HCT116 (cell line): ENCODE measurements at regions not wholly inside any gene's neighbourhood (a gene's known extent, or its start where the extent isn't known, plus 50 kb on each side); places are given as distances from the start of the nearest gene placed in this dataset.

Experiments
- ATAC-seq: fragments of 200-7000 bp; cut with Tn5 transposase; 2 replicates; pipeline ENCODE4 v1.9.1; 2020; ENCODE audit warnings: mild to moderate bottlenecking, moderate library complexity
- BruUV-seq: library from RNA; stranded (reverse); fragments of 400-500 nt; replicated peaks from 2 replicates; lab custom pipeline; 2021; lab: Mats Ljungman, UMichigan
- CTCF ChIA-PET: fragments of 300-600 bp; sonication (Branson Sonifier 250); formaldehyde crosslinking; loops from one replicate; lab custom pipeline; 2021; ENCODE audit warnings: antibody characterized with exemption; lab: Charles Lee
- POLR2A ChIA-PET: fragments of 300-600, 350-600 bp; sonication (Branson Sonifier 250); formaldehyde crosslinking; loops from one replicate; lab custom pipeline; 2021; ENCODE audit warnings: antibody characterized with exemption; lab: Charles Lee
- RAD21 ChIA-PET, 2 experiments: fragments of 300-600 bp; sonication (Branson Sonifier 250); formaldehyde crosslinking; loops; one replicate each; lab custom pipeline; 2023; ENCODE audit warnings: low total read pairs in 2 of 2; ENCODE audit not compliant: uncharacterized antibody in 2 of 2, unreplicated experiment in 2 of 2, low non-redundant PET in 1 of 2; lab: Charles Lee
- DNase-seq: peaks from one replicate; pipeline ENCODE4 v3.0.0-alpha.2; 2010; ENCODE audit warnings: low read depth, low spot score
- H2AFZ ChIP-seq: fragments of 200-600 bp; shearing (Covaris generic), sonication (generic); 2 replicates; pipeline ENCODE4 v1.6.1; 2017; ENCODE audit warnings: low read depth, mixed run types, mixed read lengths, antibody characterized with exemption, low read length; ENCODE audit not compliant: poor library complexity, severe bottlenecking
- H3K27ac ChIP-seq: 2 replicates; pipeline ENCODE4 v1.5.1; 2012; ENCODE audit warnings: low read depth, low read length
- H3K27me3 ChIP-seq: fragments of 200-600 bp; sonication (generic); 2 replicates; pipeline ENCODE4 v1.6.1; 2016; ENCODE audit warnings: mixed run types, low read length, mixed read lengths; ENCODE audit not compliant: insufficient read depth
- H3K36me3 ChIP-seq, 2 experiments: fragments of 200-500 bp in 1 of 2; fragments of 200-600 bp in 1 of 2; sonication (Bioruptor generic) in 1 of 2; sonication (generic) in 1 of 2; 2 replicates each; pipeline versions ENCODE4 v1.5.1 to v1.6.1; 2014 to 2016; ENCODE audit warnings: low read length in 2 of 2, inconsistent platforms in 1 of 2, mixed read lengths in 1 of 2, mixed run types in 1 of 2; ENCODE audit not compliant: insufficient read depth in 2 of 2, control insufficient read depth in 1 of 2
- H3K4me1 ChIP-seq, 2 experiments: fragments of 200-600 bp in 1 of 2; sonication (generic) in 1 of 2; 2 replicates each; pipeline versions ENCODE4 v1.5.1 to v1.6.1; 2012 to 2017; ENCODE audit warnings: low read length in 2 of 2, inconsistent platforms in 1 of 2, mild to moderate bottlenecking in 1 of 2, mixed read lengths in 1 of 2, mixed run types in 1 of 2, moderate library complexity in 1 of 2; ENCODE audit not compliant: insufficient read depth in 2 of 2, control insufficient read depth in 1 of 2
- H3K4me2 ChIP-seq: fragments of 200-600 bp; sonication (generic); 2 replicates; pipeline ENCODE4 v1.6.1; 2017; ENCODE audit warnings: mixed run types, low read length, mixed read lengths
- H3K4me3 ChIP-seq, 2 experiments: fragments of 200-600 bp in 1 of 2; sonication (generic) in 1 of 2; replicated peaks in 1 of 2; 2 replicates each; pipeline ENCODE4 v1.5.1; 2011 to 2016; ENCODE audit warnings: low read length in 2 of 2, control low read depth in 1 of 2, low read depth in 1 of 2, mild to moderate bottlenecking in 1 of 2, mixed read lengths in 1 of 2, mixed run types in 1 of 2
- H3K79me2 ChIP-seq: fragments of 200-600 bp; sonication (generic); 2 replicates; pipeline ENCODE4 v1.6.1; 2017; ENCODE audit warnings: mild to moderate bottlenecking, mixed run types, low read length, moderate library complexity, mixed read lengths; ENCODE audit not compliant: insufficient read depth
- H3K9ac ChIP-seq: fragments of 200-600 bp; sonication (generic); 2 replicates; pipeline ENCODE4 v1.6.1; 2016; ENCODE audit warnings: low read length, mixed read lengths
- H3K9me2 ChIP-seq: fragments of 200-600 bp; sonication (generic), shearing (Covaris generic); 2 replicates; pipeline ENCODE4 v1.6.1; 2017; ENCODE audit warnings: mixed run types, mild to moderate bottlenecking, moderate library complexity; ENCODE audit not compliant: insufficient read depth
- H3K9me3 ChIP-seq, 2 experiments: fragments of 200-500 bp in 1 of 2; fragments of 200-600 bp in 1 of 2; sonication (Bioruptor generic) in 1 of 2; sonication (generic) in 1 of 2; 2 replicates each; pipeline ENCODE4 v1.6.1; 2014 to 2017; ENCODE audit warnings: low read length in 2 of 2, mixed read lengths in 2 of 2, inconsistent platforms in 1 of 2, low read depth in 1 of 2, mild to moderate bottlenecking in 1 of 2, mixed run types in 1 of 2, moderate library complexity in 1 of 2; ENCODE audit not compliant: control insufficient read depth in 1 of 2, insufficient read depth in 1 of 2
- H4K20me1 ChIP-seq: fragments of 200-600 bp; sonication (generic), shearing (Covaris generic); 2 replicates; pipeline ENCODE4 v1.6.1; 2017; ENCODE audit warnings: mixed run types, mild to moderate bottlenecking, moderate library complexity; ENCODE audit not compliant: insufficient read depth
- ATF3 ChIP-seq: IDR thresholded peaks from 2 replicates; pipeline ENCODE4 v1.6.1; 2012
- FOSL1 ChIP-seq: IDR thresholded peaks from 2 replicates; pipeline ENCODE4 v1.6.1; 2012; ENCODE audit warnings: low read depth
- JUND ChIP-seq: IDR thresholded peaks from 2 replicates; pipeline ENCODE4 v1.6.1; 2012
- MAX ChIP-seq: IDR thresholded peaks from 2 replicates; pipeline ENCODE4 v1.6.1; 2012
- REST ChIP-seq: IDR thresholded peaks from 2 replicates; pipeline ENCODE4 v1.6.1; 2012; ENCODE audit warnings: low read depth
- SIN3A ChIP-seq: IDR thresholded peaks from 2 replicates; pipeline ENCODE4 v1.6.1; 2012; ENCODE audit warnings: low read depth
- SRF ChIP-seq: IDR thresholded peaks from 2 replicates; pipeline ENCODE4 v1.6.1; 2012; ENCODE audit warnings: low read depth
- ZNF274 ChIP-seq: fragments of 200-500 bp; sonication (Bioruptor generic); IDR thresholded peaks from 2 replicates; pipeline ENCODE4 v1.6.1; 2014; ENCODE audit warnings: mild to moderate bottlenecking, low read depth, low read length, inconsistent platforms
- intact Hi-C: fragments of 100-400 bp; cut with micrococcal nuclease; formaldehyde crosslinking; loops from 2 replicates; pipeline ENCODE4 v1.10.0; 2022

- TF ChIP-seq MAX (no peak), REST (no peak), SIN3A (no peak), ZNF274 (no peak), FOSL1 (no peak), ATF3 (no peak)
Observed at GRCh38 chr11:32244453-32244852, 153.6 kb downstream of the RCN1 start (continued).

GRCh38 chr11:32253706-32254105 lies 162.8 kb downstream of the RCN1 start:
- ChIA-PET RAD21 (no interaction called here), POLR2A (no interaction called here), CTCF (interaction anchor here (1.5 kb wide), 1 partner anchor 22 kb away, joined by 7 read pairs; no protein-coding TSS in a partner anchor)
- H4K20me1 ChIP-seq, result no peaks in the 10 kb centered on the region
- no peak overlapping the region for H3K9ac ChIP-seq
- H3K4me1 ChIP-seq, result no peaks in the 10 kb centered on the region
- no peaks in the 10 kb centered on the region for H3K79me2 ChIP-seq
- no peaks in the 10 kb centered on the region for H3K27me3 ChIP-seq
- H3K4me2 ChIP-seq, result no peak overlapping the region
- no peak overlapping the region for H3K27ac ChIP-seq
- ATAC-seq (no peak), DNase-seq (no peak)
- no peaks in the 10 kb centered on the region for H3K36me3 ChIP-seq
- H3K4me3 ChIP-seq, result no peak overlapping the region
- intact Hi-C loops, result no loop called here
- BruUV-seq, result no TSS peak
- no peaks in the 10 kb centered on the region for H3K9me3 ChIP-seq
- TF ChIP-seq SRF, result no peak
- no peak for TF ChIP-seq MAX
- TF ChIP-seq JUND, result no peak
- no peak for TF ChIP-seq REST
- no peak overlapping the region for H2AFZ ChIP-seq
- H3K9me2 ChIP-seq, result no peaks in the 10 kb centered on the region
